Activated CD4-positive, alpha-beta T cell treated with anti-CD3 and anti-CD28 coated beads, Interleukin-2, Interleukin-6, amounts not matched to agents 100 ng/mL and 50 ng/mL, durations not matched to agents 16 hours and 8 hours (primary cell): ENCODE measurements at regions not wholly inside any gene's neighbourhood (a gene's known extent, or its start where the extent isn't known, plus 50 kb on each side); places are given as distances from the start of the nearest gene placed in this dataset.

Source experiments
- DNase-seq: peaks from one replicate; pipeline ENCODE4 v3.0.0-alpha.2; 2020

DNA sequence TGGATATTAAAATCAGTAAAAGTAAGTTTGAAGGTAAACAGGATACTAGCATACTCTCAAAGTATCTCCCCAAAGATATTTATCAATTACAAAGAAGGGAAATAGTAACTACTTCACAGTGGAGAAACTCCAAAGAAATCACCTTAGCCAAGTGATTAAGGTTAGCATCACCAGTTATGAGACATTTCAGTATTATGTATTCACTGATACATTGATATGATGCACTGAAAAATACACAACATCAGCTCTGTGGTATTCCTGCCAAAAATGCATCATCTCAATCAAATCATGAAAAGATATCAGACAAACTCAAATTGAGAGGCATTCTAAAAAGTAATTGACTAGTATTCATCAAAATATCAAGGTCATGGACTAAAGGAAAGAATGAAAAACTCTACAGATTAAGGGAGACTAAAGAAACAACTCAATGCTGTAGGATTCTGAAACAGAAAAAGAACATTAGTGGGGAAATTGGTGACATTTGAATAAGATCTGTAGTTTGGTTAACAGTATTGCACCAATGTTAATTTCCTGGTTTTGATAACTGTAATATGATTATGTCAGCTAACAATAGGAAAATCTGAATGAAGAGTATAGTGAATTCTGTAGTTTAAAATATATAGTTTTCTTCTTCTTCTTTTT, 215.4 kb downstream of the UACA start:
- peak; percentile 9 for DNase-seq

DNA sequence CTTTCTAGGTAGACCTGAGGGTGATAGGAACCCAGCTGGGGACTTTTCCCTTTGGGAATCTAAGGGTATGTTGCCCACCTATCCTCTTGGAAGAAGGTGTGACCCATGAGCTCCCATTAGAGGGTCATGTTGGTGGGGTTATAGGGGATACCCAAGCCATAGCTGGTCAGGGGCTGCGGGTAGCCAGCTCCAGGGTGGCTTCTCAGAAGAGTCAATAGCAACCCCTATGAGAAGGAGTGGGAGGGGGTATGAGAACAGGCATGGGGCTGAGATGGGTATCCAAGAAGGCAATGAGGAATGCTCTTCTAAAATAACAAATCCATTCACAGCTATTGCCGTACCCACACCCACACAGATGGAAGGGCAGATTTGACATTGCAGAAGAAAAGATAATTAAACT, 217.8 kb downstream of the UACA start:
- DNase-seq: no peak

DNA sequence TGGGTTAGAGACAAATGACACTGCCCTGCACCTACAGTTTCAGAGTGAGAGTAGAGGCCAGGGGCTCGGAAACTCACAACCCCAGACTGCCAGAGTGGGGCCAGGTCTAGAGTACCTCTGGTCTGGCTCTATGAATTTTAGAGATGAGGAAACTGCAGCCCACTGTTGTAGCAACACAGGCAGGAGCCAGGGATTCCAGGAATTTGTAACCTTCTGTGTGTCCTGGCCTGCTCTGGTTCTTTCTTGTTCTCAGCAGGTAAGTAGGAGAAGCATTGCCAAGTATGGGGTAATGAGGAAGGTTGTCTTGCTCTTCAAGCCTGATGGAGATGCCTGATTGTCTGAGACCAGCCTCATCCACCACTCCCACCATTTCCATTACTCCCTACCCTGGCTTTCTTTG, 221.8 kb downstream of the UACA start:
- DNase-seq: no peak

DNA sequence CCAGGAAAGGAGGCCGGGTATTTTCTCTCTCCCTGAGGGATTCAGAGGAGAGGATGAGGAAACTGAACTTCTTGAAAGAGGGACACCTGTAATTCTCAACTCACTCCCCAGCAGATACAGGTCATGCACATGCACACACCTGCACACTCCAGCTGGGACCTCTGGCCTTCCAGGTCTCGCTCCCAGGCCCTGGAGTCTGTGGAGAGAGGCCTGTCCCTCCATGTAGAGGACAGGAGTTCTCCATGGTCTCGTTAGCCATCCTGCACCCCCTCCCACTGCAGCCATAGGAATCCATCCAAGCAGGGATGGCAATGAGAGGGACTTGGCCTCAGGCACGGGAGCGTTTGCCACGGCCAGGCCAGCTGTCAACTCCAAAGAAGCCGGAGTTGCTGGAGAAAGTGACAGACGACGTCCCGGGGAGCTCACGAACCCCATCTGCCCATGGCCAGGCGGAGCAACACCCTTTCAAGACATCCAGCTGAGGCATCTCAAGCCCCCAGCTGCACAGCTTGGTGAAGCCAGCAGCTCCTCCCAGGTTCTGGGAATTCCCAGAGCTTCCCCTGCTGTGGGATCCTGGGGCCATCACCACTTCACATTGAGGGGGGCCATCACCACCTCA, 223.3 kb downstream of the UACA start:
- no peak for DNase-seq

DNA sequence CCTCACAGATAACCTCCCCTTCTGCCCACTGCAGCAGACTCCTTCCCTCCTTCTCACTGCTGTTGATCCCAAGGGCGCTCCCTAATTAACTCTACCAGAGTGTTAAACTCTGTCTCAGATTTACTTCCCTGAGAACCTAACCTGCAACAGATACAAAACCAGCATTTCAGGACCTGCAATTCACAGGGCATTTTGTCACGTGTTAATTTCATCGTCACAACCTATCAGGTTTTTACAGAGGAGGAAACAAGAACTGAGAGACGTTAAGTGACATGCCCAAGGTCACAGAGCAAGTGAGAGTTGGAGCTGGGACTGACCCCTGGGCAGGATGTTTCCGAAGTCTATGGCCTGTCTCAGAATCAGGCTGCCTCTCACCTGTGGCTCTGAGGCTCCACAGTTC, 223.9 kb downstream of the UACA start:
- no peak for DNase-seq

DNA sequence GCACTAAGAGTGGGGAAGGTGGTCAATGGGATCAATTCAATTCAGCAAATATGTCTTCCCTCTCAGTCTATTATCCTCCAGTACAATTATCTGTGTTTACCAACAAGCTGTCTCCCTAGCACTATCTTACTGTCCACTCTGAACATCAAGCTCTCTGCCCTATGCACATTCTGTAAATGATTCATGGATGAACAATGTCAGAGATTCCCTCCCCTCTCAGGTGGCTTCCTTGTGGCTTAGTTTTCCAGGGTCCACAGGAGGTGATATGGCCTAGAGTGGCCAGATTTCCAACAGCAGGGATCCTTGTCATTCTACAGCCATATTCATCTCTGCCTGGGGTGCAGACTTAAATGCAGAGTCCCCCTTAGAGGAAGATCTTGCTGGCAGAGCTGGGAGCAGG, 225.1 kb downstream of the UACA start:
- no peak for DNase-seq

DNA sequence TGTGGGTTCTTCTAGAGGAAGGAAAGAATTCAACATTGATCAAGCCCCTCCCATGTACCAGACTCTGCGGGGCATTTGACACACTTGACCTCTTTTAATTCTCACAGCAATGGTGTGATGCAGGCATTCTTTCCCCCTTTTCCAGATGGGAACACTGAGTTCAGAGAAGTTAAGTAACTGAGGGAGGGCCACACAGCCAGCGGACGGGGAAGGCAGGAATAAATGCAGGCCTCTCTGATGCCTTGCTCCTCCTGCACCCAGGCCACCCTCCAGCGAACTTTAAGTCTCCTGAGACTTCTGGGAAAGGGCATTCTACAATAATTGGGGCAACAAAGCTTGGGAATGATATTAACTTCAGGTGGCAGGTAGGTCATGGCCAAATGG, 227.4 kb downstream of the UACA start:
- DNase-seq: no peak

DNA sequence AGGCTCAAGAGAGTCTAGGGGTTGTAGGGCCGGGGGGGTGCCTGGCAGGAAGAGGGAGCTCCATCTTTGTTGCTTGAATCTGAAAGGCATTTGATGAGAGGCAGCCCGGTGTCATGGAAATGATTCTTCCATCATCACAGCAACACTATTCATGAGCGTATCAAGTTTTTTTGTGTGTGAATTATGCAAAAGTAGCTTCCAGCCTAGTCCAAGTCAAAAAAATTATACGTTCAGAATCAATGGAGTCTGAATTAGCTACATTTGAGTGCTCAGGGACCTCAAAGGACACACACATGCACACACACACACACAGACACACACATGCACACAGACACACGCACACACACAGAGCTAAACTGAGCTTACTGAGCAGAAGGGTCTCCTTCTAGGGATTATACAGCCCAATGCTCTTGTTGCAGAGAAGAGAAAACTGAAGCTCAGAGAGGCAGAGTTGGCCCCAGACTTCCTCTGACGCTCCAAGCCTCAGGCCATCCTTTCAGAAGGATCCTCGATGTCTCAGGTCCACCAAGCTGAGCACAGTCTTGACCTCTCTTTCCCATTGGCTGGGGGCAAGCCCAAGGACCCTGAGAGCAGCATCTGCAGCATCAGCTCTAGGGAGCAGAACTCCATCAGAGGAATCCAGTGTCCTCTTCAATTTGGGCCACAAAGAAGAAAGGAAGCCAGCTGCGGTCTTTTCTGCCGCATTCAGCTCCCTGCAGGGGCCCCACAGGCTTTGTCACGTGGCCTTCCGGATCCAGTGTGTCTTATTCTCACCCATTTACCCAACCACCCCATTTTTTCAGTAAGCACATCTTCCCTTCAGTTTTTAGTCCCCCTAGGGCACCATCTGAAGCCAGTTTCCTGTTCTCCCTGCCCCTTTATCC, 228.0 kb downstream of the UACA start:
- DNase-seq: peak; percentile 57

DNA sequence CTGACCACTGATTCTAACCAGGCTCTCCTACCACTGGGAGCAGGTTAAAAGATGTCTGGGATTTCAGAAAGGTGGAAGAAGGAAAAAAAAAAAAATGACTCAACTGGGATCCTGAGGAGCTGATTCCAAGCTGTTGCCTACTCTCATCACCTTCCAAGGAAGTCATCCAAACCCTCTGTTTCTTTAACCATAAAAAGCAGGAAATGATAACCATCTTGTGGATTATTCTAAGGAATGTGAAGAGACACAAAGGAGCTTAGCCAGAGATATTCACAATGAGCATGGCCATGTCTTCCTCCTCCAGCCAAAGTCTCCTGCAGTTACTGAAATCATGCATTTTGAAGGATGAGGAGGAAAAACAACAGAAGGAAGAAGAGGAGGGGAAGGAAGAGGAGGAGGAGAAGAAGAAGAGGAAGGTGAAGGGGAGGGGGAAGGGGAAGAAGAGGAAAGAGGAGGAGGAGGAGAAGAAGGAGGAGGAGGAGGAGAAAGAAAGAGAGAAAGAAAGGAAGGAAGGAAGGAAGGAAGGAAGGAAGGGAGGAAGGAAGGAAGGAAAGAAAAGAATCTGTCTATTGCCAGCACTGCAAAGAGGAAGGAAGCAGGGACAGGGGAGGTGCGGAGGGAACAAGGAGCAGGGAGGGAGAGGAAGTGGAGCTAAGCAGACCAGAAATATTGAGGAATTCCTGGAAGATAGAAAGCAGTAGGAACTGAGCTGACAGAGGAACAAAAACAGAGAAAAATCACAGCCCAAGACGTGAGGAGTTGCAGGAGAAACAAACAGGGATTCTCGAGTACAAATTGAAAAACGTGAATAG, 229.2 kb downstream of the UACA start:
- no peak for DNase-seq

DNA sequence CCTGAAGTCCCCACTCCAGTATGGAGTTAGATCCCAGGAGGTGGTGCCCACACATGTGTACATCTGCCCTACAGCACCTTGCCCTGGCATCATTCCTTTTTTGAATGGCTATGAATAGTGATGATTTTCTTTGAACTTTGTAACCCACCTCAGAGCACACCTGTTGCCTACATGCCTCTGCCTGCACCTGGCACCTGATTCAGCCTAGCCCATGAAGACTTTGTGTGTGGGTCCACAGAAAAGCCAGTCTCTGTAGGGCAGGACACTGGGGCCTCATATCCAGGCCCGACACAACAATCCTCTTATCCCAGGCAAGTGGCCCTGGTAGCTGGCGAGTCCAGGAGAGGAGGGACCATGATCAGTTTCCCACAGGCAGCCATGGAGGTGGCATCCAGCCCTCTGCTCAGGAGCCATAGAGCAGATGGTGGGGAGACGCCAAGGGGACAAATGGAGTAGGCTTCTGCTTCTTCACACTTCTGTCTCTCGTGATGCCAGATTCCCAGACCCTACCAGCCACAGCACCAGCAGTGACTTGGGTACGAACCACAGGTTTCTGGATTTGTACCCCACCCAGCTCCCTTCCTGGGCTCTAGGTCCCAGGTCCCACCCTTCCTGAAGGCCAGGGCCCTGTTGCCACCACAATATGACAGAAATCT, 230.7 kb downstream of the UACA start:
- DNase-seq: no peak

DNA sequence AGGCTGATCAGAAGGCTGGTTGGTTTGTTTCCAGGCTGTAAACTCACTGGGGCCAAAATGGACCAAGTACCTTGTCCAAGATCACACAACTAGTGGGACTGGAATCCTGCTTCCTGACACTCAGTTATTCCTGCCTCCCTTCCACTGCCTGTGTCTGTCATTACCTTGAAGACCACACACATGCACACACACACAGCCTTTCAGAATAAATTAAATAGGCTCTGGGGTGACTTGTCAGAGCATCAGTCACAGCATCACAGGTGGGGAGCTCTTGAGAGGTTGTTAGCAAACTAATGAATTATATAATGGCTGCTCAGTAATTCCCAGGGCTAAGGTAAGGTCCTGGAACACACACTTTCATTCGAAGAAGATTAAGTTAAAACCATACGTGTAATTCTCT, 231.8 kb downstream of the UACA start:
- no peak for DNase-seq

DNA sequence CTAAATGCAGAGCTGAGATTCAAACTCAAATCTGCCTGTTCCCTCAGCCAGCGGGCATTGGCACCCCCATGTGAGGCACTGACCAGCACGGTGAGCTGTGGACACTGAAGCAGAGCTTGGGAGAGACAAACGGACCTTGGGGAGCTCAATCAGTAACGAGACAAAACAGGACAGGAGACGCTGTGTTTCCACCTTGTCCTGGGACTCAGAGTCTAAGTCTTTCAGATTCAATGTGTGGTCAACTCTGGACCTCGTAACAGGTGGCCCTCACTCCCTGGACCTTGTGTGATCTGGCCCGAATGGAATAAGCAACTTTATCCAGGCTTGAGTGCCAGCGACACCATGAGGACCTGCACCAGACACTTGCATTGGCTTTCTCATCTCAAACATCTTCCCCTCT, 232.5 kb downstream of the UACA start:
- no peak for DNase-seq

DNA sequence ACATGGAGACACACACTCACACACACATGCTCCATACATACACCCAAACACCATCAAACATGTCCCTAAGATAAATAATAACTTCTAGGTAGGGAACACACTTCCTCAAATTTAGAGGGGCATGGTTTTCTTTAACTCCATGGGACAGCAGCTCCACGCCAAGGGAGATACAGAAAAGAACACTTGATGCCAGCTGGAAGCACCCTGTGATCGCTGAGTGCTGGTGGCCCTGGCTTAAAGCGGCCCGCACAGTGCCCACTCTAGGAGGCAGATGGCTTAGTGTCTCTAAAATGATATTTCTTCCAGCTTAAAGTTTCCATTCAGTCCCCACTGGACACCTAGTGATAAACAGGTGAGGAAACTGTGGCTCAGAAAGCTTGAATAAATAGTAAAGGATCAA, 232.9 kb downstream of the UACA start:
- no peak for DNase-seq

DNA sequence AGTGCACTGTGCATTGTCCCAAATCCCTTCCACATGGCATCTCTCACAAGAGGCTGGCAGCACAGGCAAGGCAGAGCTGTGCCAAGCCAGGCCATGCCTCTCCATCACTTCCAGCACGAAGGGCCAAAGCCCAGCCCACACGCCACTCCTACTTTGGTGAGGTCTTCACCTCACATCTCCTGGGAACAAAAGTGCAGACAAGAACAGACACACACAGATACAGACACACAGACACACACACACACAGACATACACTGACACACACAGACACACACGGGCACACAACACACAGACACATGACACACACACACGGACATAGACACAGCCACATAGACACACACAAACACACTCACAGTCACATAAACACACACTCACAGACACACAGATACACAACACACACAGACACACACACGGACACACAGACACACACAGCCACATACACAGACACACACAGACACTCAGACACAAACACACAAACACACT, 233.3 kb downstream of the UACA start:
- no peak for DNase-seq

DNA sequence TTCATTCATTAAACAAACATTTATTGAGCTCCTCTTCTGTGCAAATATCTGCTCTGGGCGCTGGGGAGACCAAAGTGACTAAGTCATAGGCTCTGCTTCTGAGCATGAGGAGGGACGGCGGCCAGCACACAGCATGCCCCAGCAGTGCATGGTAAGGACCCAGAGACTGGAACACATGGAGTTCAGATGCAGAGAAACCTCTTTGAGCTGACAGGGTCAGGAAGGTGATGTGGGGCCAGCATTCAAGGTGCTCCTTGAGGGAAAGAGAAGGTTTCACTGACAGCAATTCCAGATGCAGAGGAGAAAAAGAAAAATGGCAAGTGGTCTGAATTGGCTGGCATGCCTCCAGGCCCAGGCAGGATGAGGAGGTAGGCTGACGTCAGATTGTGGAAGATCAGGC, 234.5 kb downstream of the UACA start:
- no peak for DNase-seq

DNA sequence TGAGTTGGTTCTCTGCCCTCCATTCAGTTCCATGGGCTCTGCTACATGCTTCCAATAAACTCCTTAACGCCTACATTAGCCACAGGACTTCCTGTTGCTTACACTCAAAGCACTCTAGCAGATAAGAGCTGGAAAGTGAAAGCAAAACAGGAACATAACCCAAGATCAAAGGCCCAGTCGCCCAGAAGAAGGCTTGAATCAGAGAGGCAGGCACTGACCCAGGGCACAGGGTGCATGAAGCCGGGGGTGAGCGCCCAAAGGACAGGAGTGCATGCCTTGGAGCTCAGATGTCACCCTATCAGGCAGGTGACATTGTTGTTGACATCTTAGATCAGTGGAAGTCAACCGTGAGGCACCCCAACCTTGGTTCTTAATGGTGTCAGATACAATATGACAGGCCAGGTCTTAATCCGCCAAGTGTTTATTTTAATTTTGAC, 235.1 kb downstream of the UACA start:
- DNase-seq: peak; percentile 74

DNA sequence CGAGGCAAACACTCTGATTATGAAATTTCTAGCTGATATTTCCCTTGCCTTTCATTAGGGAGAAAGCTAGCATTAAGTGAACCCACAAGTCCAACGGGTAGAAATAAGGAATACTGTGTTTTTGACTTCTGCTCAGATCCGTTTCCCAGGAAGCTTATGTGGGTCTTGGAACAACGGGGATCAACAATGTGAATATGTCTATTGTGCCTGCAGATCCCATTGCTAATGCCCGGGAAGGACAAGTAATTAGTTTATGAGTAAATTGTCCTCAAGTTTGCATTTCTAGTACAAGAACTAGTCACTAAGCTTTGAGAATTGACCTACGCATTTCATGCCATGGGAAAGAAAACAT, 236.4 kb downstream of the UACA start:
- DNase-seq: no peak

DNA sequence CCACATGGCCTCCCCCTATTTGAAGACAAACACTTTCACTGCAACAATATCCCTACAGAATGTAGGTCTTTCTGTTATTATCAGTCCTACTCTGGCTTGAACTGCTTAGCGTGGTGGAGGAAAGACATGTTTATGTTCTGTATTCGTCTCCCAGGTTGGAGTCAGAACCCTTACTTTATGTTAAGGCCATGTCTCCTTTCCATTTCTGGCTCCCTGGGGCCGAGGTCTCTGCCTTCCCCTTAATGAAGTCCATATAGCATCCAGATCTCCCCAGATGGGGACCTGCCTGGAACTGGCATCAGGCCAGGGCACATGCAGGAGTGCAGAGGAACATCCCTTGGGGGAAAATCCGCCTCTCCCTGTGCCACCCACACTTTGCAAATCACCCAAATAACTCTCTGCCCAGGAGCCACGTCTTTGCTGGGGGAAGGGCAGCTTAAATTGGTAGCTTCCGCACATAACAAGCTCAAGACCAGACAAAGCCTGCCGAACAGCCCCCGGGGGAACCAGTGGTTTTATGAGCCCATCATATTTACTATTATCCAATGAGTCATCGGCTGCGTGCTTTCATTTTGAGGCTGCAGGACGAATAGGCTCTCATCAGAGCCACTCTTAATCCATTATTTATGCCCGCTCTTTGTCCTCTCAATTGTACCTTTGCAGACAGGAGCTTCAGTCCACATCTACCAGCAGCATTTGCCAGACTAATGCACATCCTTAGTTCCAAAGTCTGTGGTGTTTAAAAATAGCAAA, 237.0 kb downstream of the UACA start:
- no peak for DNase-seq

DNA sequence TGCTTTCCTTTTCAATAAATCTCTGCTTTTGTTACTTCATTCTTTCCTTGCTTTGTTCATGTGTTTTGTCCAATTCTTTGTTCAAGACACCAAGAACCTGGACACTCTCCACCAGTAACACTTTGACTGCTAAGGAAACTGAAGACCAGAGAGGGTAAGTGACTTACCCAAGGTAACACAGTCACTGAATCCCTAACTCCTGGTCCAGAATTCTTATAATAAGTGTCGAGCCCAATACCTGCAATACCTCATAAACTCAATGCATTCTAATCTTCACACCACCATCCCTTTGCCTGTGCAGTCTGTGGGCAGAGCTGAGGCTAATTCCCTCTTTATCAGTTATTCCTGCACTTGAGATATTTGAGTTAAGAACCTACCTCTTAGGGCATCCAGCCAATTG, 237.8 kb downstream of the UACA start:
- DNase-seq: no peak

DNA sequence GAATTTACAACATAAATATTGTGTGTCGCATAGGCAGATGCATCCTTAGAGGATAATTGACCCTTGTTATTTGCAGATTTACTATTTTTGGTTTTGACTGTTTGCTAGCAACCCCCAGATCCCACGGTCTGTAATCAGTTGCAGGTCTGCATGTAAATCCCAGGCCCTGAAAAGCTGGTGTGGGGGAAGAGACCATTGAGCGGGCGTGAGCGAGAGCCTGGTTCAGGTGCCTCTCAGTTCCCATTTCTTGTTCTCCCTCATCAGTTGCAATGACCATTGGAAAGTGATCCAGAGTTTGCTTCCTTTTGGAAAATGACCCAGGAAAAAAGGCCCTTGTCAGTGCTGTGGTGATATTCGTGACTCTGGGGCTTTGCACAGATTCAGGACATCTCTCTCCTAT, 238.9 kb downstream of the UACA start:
- DNase-seq: no peak

DNA sequence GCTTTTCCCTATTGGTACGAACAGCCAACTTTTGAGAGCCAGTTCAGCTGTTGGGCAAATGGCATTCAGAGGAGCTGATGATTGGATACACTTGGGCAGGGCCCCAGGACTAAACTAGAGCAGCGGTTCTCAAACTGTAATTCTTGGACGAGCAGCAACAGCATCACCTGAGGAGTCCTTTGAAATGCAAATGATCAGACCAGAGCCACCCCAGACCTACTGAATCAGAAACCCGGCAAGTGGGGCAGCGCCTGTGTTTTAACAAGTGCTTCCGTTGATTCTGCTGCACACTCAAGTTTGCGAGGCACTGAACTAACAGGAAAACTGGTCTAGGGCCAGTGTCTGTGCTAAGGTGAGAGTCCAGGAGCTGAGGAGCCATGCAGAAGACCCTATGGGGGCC, 239.7 kb downstream of the UACA start:
- no peak for DNase-seq

DNA sequence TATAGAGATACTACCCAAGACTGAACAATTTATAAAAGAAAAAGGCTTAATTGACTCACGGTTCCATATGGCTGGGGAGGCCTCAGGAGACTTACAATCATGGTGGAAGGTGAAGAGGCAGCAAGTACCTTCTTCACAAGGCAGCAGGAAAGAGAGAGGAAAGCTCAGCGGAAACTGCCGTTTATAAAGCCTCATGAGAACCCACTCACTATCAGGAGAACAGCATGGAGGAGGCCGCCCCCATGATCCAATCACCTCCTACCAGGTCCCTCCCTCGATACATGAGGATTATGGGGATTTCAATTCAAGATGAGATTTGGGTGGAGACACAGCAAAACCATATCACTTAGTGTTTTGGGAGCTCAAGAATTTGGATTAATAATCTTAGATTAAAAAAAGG, 240.2 kb downstream of the UACA start:
- DNase-seq: no peak
